Dendritic cell treated with granulocyte-macrophage colony-stimulating factor and Interleukin-4, amounts not matched to agents 40 ng/mL and 50 ng/mL, for 4 days (primary cell): ENCODE measurements at regions not wholly inside any gene's neighbourhood (a gene's known extent, or its start where the extent isn't known, plus 50 kb on each side); places are given as distances from the start of the nearest gene placed in this dataset.

Source experiments
- H3K27ac Mint-ChIP-seq: one replicate; pipeline ENCODE4 v1.8.0; 2022; ENCODE audit warnings: mild to moderate bottlenecking, mixed read lengths
- H3K27me3 Mint-ChIP-seq: one replicate; pipeline ENCODE4 v1.8.0; 2022; ENCODE audit warnings: mild to moderate bottlenecking, mixed read lengths
- H3K36me3 Mint-ChIP-seq: one replicate; pipeline ENCODE4 v1.8.0; 2022; ENCODE audit warnings: low read depth, mixed read lengths
- H3K4me1 Mint-ChIP-seq: one replicate; pipeline ENCODE4 v1.8.0; 2022; ENCODE audit warnings: low read depth, mixed read lengths
- H3K4me3 Mint-ChIP-seq: one replicate; pipeline ENCODE4 v1.8.0; 2022; ENCODE audit warnings: mild to moderate bottlenecking, moderate library complexity, mixed read lengths
- H3K9me3 Mint-ChIP-seq: one replicate; pipeline ENCODE4 v1.8.0; 2022; ENCODE audit warnings: mixed read lengths
- intact Hi-C: fragments of 100-400 bp; cut with micrococcal nuclease; formaldehyde crosslinking; loops from one replicate; pipeline ENCODE4 v1.15.0; 2022

DNA sequence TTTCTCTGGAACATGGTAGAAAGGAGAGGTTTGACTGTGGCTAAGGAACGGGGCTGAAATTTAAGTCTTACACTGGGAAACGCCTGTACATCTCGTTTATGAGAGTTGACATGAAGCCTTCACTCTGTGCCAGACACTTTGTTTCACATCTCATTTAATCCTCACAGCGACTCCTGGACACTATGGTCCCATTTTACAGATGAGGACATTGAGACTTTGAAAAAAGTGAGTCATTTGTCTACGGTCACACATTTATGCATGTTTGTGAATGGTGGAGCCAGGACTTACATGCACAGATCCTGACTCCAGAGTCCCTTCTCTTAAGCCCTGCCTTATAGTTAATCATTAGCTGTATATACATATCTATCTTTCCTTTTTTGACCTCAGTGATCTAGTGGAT lies 318.4 kb upstream of the EEF2KMT start:
- no peak overlapping the region for H3K4me3 Mint-ChIP-seq
- H3K36me3 Mint-ChIP-seq, result no peaks in the 10 kb centered on the region
- H3K4me1 Mint-ChIP-seq, result no peaks in the 10 kb centered on the region
- no peak overlapping the region for H3K27ac Mint-ChIP-seq
- H3K27me3 Mint-ChIP-seq, result peaks cover 2% of the 10 kb centered on the region
- H3K9me3 Mint-ChIP-seq, result no peaks in the 10 kb centered on the region
- intact Hi-C loops, result no loop called here

DNA sequence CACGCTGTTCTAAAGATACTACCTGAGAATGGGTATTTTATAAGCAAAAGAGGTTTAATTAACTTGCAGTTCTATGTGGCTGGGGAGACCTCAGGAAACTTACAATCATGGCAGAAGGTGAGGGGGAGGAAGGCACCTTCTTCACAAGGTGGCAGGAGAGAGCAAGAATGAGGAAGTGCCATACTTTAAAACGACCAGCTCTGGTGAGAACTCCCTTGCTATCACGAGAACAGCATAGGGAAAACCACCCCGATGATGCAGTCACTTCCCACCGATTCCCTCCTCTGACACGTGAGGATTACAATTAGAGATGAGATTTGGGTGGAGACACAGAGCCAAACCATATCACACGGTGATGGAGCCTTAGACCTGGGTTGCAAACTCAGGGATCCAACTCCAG lies 317.5 kb upstream of the EEF2KMT start:
- no peak overlapping the region for H3K4me3 Mint-ChIP-seq
- H3K27me3 Mint-ChIP-seq, result peaks cover 2% of the 10 kb centered on the region
- no peaks in the 10 kb centered on the region for H3K36me3 Mint-ChIP-seq
- no peaks in the 10 kb centered on the region for H3K9me3 Mint-ChIP-seq
- H3K4me1 Mint-ChIP-seq, result no peaks in the 10 kb centered on the region
- no peak overlapping the region for H3K27ac Mint-ChIP-seq
- intact Hi-C loops, result no loop called here

DNA sequence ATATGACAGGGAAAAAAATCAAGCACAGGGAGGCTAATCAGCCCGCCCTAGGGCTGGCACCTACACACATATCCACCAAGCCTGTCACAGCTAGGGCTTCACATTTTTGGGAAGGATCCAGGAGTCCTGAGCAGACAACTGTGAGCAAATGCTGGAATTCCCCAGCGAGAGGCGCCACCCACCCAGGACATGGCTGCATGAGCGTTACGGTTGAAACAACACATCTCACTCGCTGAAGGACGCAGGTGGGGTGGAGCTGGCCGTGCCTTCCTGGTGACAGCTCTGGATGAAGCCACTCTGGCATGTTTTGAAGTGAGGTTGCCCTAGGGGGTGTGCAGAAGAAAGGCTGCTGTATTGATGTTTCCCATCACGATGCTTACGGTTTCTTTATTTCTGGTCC lies 315.1 kb upstream of the EEF2KMT start:
- H3K9me3 Mint-ChIP-seq, result no peaks in the 10 kb centered on the region
- intact Hi-C loops, result no loop called here
- H3K4me3 Mint-ChIP-seq, result no peak overlapping the region
- H3K36me3 Mint-ChIP-seq, result no peaks in the 10 kb centered on the region
- H3K27me3 Mint-ChIP-seq, result peaks cover 2% of the 10 kb centered on the region
- no peak overlapping the region for H3K27ac Mint-ChIP-seq
- H3K4me1 Mint-ChIP-seq, result no peaks in the 10 kb centered on the region

DNA sequence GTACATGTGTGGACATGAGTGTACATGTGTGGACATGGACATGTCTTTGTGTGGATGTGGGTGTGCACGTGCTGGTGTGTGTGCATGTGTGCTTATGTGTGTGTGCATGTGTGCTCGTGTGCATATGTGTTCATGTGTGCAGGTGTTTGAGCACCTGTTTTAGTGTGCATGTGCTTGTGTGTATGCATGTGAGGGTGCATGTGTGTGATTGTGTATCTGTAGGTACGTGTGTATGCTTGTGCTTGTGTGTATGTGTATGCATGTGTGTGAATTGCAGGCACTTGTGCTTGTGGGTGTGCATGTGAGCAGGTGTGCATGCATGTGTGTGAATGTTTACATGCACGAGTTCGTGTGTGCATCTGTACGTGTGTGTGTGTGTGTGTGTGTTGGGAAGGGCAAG lies 300.6 kb upstream of the EEF2KMT start:
- Mint-ChIP-seq H3K4me1 (no peaks in the 10 kb centered on the region), H3K27ac (no peak overlapping the region), H3K36me3 (no peaks in the 10 kb centered on the region), H3K4me3 (no peak overlapping the region), H3K27me3 (no peaks in the 10 kb centered on the region), H3K9me3 (no peaks in the 10 kb centered on the region)
- intact Hi-C loops, result no loop called here

DNA sequence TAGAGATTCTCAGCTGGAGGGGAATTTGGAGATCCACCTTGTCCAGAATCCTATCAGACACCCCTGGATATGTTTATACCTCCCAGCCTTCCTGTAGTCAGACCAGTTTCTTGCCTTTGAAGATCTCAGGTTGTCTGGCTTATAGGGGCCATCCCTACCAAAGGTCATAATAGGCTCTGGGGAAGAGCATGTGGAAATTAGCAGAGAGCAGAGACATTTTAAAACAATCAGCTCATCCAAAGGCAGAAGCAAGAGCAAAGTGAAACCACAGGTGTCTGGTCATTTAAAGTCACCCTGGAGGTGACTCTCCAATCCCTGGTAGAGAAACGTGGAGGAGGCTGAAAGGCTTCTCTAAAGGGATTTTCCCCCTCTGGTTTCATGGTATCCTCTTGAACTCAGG lies 299.3 kb upstream of the EEF2KMT start:
- no peaks in the 10 kb centered on the region for H3K36me3 Mint-ChIP-seq
- H3K27ac Mint-ChIP-seq, result no peak overlapping the region
- H3K4me3 Mint-ChIP-seq, result no peak overlapping the region
- no peaks in the 10 kb centered on the region for H3K9me3 Mint-ChIP-seq
- intact Hi-C loops, result no loop called here
- no peaks in the 10 kb centered on the region for H3K27me3 Mint-ChIP-seq
- H3K4me1 Mint-ChIP-seq, result no peaks in the 10 kb centered on the region

DNA sequence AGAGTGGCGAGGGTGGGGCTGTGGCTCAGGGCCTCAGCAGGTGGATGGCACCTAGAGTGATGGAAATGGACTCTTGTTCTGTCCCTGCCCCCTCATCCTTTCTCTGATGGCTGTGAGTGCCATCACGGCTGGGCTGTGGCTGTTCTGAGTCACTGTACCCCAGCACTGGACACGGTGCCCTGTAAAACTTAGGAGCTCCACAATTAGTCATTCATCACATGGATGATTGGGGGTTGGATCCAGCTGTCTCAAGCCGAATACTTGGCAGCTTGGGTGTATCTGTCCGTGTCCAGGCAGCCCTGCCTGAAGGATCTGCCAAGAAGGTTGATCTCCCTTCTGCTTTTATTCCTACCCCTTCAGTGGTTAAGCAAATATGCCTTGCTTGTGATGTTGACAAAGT lies 295.5 kb upstream of the EEF2KMT start:
- intact Hi-C loops, result no loop called here
- Mint-ChIP-seq H3K4me3 (no peak overlapping the region), H3K9me3 (no peaks in the 10 kb centered on the region), H3K27me3 (no peaks in the 10 kb centered on the region), H3K36me3 (no peaks in the 10 kb centered on the region), H3K27ac (no peak overlapping the region), H3K4me1 (no peaks in the 10 kb centered on the region)

DNA sequence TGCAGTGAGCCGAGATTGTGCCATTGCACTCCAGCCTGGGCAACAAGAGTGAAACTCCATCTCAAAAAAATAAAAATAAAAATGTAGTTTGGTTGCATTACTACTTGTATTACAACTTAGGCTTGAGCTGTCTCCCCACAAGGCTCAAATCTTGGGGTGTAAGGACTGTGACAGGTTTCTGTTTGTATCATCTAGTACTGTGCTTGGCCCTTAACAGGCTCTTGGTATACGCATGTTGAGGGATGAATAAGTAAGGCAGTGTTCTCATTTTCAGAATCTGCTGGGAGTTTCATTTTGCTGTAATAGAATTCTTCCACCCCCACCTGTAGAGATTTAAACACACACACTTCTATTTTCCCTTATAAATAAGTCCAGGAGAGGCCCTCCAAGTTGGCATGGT lies 289.4 kb upstream of the EEF2KMT start:
- Mint-ChIP-seq H3K27ac (no peak overlapping the region), H3K4me1 (no peaks in the 10 kb centered on the region), H3K4me3 (no peak overlapping the region), H3K9me3 (no peaks in the 10 kb centered on the region), H3K27me3 (no peaks in the 10 kb centered on the region), H3K36me3 (no peaks in the 10 kb centered on the region)
- intact Hi-C loops, result no loop called here

DNA sequence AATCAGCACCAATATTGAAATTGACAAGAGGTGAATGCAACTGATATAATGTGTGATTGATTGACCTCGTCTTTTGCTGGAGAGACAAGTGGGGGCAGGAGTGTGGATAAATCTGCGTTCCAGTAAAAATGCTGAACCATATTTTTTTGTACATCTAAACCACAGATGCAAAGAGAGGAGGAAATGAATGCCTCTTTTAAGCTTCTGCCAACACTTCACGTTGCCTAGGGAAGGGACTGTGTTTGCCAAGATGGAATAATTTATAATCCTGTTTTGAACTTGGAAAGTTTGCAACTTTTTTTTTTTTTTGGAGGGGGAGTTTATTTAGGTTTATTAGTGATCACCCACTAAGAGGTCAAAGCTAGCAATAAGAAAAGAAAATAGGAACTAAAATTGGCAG lies 288.2 kb upstream of the EEF2KMT start:
- H3K36me3 Mint-ChIP-seq, result no peaks in the 10 kb centered on the region
- H3K4me1 Mint-ChIP-seq, result no peaks in the 10 kb centered on the region
- H3K4me3 Mint-ChIP-seq, result no peak overlapping the region
- H3K27ac Mint-ChIP-seq, result no peak overlapping the region
- H3K9me3 Mint-ChIP-seq, result no peaks in the 10 kb centered on the region
- no peaks in the 10 kb centered on the region for H3K27me3 Mint-ChIP-seq
- intact Hi-C loops, result no loop called here

GRCh38 chr16:5385115-5385514 lies 287.5 kb upstream of the EEF2KMT start:
- Mint-ChIP-seq H3K9me3 (no peaks in the 10 kb centered on the region), H3K4me1 (no peaks in the 10 kb centered on the region), H3K27me3 (no peaks in the 10 kb centered on the region), H3K4me3 (no peak overlapping the region), H3K27ac (no peak overlapping the region), H3K36me3 (no peaks in the 10 kb centered on the region)
- intact Hi-C loops, result no loop called here

DNA sequence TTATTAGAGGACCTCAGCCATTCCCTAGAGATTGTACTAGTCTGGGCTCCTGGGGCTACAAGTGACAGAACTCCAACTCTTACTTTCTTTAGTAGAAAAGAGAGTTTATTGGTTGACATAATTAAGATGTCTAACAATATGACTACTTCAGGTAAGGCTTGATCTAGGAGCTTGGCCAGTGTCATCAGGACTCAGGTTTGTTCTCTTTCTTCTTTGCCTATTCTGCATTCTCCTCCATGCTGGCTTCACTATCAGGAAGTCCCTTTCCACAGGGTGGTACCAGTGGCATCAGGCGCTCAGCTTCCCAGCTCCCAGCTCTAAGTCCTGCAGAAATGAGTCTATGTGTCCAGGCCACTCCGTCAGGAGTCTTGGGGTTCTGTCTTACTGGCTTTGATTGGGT lies 286.1 kb upstream of the EEF2KMT start:
- Mint-ChIP-seq H3K27me3 (no peaks in the 10 kb centered on the region), H3K4me3 (no peak overlapping the region), H3K9me3 (no peaks in the 10 kb centered on the region), H3K4me1 (no peaks in the 10 kb centered on the region), H3K36me3 (no peaks in the 10 kb centered on the region), H3K27ac (no peak overlapping the region)
- intact Hi-C loops, result no loop called here

- H3K27me3 Mint-ChIP-seq, result no peaks in the 10 kb centered on the region
- H3K9me3 Mint-ChIP-seq, result no peaks in the 10 kb centered on the region
- no peak overlapping the region for H3K27ac Mint-ChIP-seq
- no peaks in the 10 kb centered on the region for H3K36me3 Mint-ChIP-seq
- intact Hi-C loops, result no loop called here
- no peak overlapping the region for H3K4me3 Mint-ChIP-seq
- no peaks in the 10 kb centered on the region for H3K4me1 Mint-ChIP-seq
These were observed 284.9 kb upstream of the EEF2KMT start for GRCh38 chr16:5382484-5382883.

GRCh38 chr16:5381481-5381880 lies 283.9 kb upstream of the EEF2KMT start:
- intact Hi-C loops, result no loop called here
- H3K27me3 Mint-ChIP-seq, result no peaks in the 10 kb centered on the region
- H3K4me3 Mint-ChIP-seq, result no peak overlapping the region
- no peaks in the 10 kb centered on the region for H3K4me1 Mint-ChIP-seq
- H3K27ac Mint-ChIP-seq, result no peak overlapping the region
- no peaks in the 10 kb centered on the region for H3K36me3 Mint-ChIP-seq
- no peaks in the 10 kb centered on the region for H3K9me3 Mint-ChIP-seq

GRCh38 chr16:5379954-5380353 lies 282.4 kb upstream of the EEF2KMT start:
- Mint-ChIP-seq H3K4me3 (no peak overlapping the region), H3K27ac (no peak overlapping the region), H3K4me1 (no peaks in the 10 kb centered on the region), H3K36me3 (no peaks in the 10 kb centered on the region), H3K27me3 (no peaks in the 10 kb centered on the region), H3K9me3 (no peaks in the 10 kb centered on the region)
- intact Hi-C loops, result no loop called here

GRCh38 chr16:5378531-5378930 lies 280.9 kb upstream of the EEF2KMT start:
- Mint-ChIP-seq H3K27me3 (no peaks in the 10 kb centered on the region), H3K27ac (no peak overlapping the region)
- intact Hi-C loops, result no loop called here

DNA sequence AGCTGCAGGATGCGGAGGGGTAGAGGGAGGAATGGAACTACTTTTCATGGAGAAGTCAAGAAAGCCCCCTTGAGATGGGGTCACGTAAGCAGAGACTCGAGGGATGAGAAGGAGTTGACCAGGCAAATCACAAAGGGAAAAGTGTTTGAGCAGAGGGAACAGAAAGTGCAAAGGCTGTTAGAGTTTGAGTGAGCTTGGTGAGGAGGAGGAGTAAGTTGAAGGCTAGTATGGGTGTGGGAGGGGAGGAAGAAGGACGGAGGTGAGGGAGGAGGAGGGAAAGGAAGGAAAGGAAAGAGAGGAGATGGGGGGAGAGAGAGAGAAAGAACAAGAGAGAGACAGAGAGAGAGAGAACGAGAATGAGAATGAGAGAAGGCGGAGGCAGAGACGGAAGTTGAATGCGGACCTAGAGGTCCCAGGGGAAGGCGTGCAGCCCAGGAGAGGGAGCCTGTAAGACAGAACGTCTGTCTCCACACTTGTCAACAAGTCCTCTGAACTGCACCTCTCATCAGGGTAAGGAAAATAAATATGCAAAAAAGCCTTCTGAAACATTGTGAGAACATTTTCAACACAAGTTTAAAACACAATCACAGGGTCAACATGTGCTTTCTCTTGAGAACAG lies 279.8 kb upstream of the EEF2KMT start:
- Mint-ChIP-seq H3K36me3 (no peaks in the 10 kb centered on the region), H3K4me3 (no peak overlapping the region), H3K27me3 (no peaks in the 10 kb centered on the region), H3K9me3 (no peaks in the 10 kb centered on the region), H3K4me1 (no peaks in the 10 kb centered on the region), H3K27ac (no peak overlapping the region)
- intact Hi-C loops, result no loop called here

More at GRCh38 chr16:5378531-5378930, 280.9 kb upstream of the EEF2KMT start:
- Mint-ChIP-seq H3K4me1 (no peaks in the 10 kb centered on the region), H3K36me3 (no peaks in the 10 kb centered on the region), H3K4me3 (no peak overlapping the region), H3K9me3 (no peaks in the 10 kb centered on the region)
